Hepatocyte (in vitro differentiated cells): ENCODE measurements at regions not wholly inside any gene's neighbourhood (a gene's known extent, or its start where the extent isn't known, plus 50 kb on each side); places are given as distances from the start of the nearest gene placed in this dataset.

Experiments
- EZH2 ChIP-seq: fragments of 200-600 bp; sonication (generic); IDR thresholded peaks from 2 replicates; pipeline ENCODE4 v1.6.1; 2016; ENCODE audit warnings: antibody characterized with exemption, mild to moderate bottlenecking, borderline replicate concordance
- EZH2phosphoT487 ChIP-seq: fragments of 200-600 bp; sonication (generic); IDR thresholded peaks from one replicate; pipeline ENCODE4 v1.6.1; 2018; ENCODE audit warnings: antibody characterized with exemption, mild to moderate bottlenecking, low read depth, moderate library complexity; ENCODE audit not compliant: unreplicated experiment, severe bottlenecking
- TF ChIP-seq, protein P1 (sequence below): fragments of 200-600 bp; sonication (generic); IDR thresholded peaks from 2 replicates; pipeline ENCODE4 v1.5.1; 2016; ENCODE audit warnings: antibody characterized with exemption, mild to moderate bottlenecking; ENCODE audit not compliant: poor library complexity

DNA sequence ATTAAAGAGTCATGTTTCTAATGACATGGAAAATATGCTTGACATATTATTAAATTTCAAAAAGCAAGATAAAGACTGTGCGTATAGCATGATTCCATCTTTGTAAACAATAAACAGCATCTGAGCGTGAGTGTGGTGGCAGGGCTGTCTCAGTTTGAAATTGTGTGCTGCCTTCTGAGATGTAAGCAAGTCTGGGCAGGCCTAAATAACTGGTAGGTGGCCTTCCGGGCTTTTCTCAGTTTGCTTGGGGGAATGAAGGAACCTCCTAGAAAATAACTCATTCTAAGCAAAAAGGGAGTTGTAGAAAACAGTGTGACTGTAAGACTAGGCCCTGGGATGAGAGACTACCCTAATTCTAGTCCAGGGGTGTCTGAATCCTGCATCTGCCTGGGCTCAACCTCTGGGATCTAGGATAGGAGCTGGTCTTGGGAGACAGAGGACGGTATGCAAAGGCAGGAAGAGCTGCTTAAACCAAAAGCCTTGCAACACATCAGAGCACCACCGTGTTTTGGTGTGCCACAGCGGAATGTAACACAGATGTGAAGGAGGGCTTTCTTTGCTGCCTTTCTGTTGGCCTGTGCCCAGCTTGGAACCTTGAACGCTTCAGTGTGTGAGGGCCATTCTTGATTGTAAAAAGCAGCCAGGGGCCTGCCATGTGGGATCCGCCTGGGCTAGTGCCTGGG, 63.5 kb upstream of the L3MBTL3 start:
- TF ChIP-seq, protein P1, sequence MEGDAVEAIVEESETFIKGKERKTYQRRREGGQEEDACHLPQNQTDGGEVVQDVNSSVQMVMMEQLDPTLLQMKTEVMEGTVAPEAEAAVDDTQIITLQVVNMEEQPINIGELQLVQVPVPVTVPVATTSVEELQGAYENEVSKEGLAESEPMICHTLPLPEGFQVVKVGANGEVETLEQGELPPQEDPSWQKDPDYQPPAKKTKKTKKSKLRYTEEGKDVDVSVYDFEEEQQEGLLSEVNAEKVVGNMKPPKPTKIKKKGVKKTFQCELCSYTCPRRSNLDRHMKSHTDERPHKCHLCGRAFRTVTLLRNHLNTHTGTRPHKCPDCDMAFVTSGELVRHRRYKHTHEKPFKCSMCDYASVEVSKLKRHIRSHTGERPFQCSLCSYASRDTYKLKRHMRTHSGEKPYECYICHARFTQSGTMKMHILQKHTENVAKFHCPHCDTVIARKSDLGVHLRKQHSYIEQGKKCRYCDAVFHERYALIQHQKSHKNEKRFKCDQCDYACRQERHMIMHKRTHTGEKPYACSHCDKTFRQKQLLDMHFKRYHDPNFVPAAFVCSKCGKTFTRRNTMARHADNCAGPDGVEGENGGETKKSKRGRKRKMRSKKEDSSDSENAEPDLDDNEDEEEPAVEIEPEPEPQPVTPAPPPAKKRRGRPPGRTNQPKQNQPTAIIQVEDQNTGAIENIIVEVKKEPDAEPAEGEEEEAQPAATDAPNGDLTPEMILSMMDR: no peak
- no peak for TF ChIP-seq EZH2
- TF ChIP-seq EZH2phosphoT487: no peak
